CD4-positive, CD25-positive, alpha-beta regulatory T cell (primary cell): ENCODE measurements at regions not wholly inside any gene's neighbourhood (a gene's known extent, or its start where the extent isn't known, plus 50 kb on each side); places are given as distances from the start of the nearest gene placed in this dataset.

Experiments
- ATAC-seq, 2 donors: fragments of 150-1000 bp; cut with Tn5 transposase; one replicate each; pipeline ENCODE4 v1.10.0; 2021; ENCODE audit warnings: low read depth in 2 of 2, moderate number of reproducible peaks in 2 of 2, moderate library complexity in 1 of 2
- DNase-seq, 3 donors: peaks; one replicate each; pipeline versions ENCODE4 v3.0.0 to v3.0.0-alpha.2; 2012 to 2022; ENCODE audit warnings: mixed read lengths in 1 of 3
- H3K27ac ChIP-seq: one replicate; pipeline ENCODE4 v1.7.0; 2013; ENCODE audit warnings: mild to moderate bottlenecking, low read length; ENCODE audit not compliant: insufficient read depth, poor library complexity, severe bottlenecking
- H3K27me3 ChIP-seq: one replicate; pipeline ENCODE4 v1.7.0; 2013; ENCODE audit warnings: low read length; ENCODE audit not compliant: control insufficient read depth, insufficient read depth
- H3K36me3 ChIP-seq: one replicate; pipeline ENCODE4 v1.7.0; 2013; ENCODE audit warnings: mild to moderate bottlenecking, low read length, moderate library complexity; ENCODE audit not compliant: control insufficient read depth, insufficient read depth
- H3K4me1 ChIP-seq: 2 replicates; pipeline ENCODE4 v1.7.0; 2013; ENCODE audit warnings: mild to moderate bottlenecking, low read length; ENCODE audit not compliant: insufficient read depth, control insufficient read depth, poor library complexity, severe bottlenecking
- H3K4me3 ChIP-seq: one replicate; pipeline ENCODE4 v1.7.0; 2013; ENCODE audit warnings: low read depth, mild to moderate bottlenecking, low read length, moderate library complexity
- H3K9me3 ChIP-seq, 2 experiments: 1 replicate in 1 of 2; 2 replicates in 1 of 2; pipeline ENCODE4 v1.7.0; 2013; ENCODE audit warnings: low read length in 2 of 2, mild to moderate bottlenecking in 1 of 2, moderate library complexity in 1 of 2; ENCODE audit not compliant: control insufficient read depth in 2 of 2
- H3K27ac Mint-ChIP-seq, 3 donors: one replicate each; pipeline ENCODE4 v1.8.0; 2020 to 2022; ENCODE audit warnings: mild to moderate bottlenecking in 3 of 3, mixed read lengths in 3 of 3, moderate library complexity in 2 of 3
- H3K27me3 Mint-ChIP-seq: one replicate; pipeline ENCODE4 v1.8.0; 2022; ENCODE audit warnings: mild to moderate bottlenecking, mixed read lengths
- H3K36me3 Mint-ChIP-seq: one replicate; pipeline ENCODE4 v1.8.0; 2020; ENCODE audit warnings: mixed read lengths
- H3K4me1 Mint-ChIP-seq, 4 donors: one replicate each; pipeline ENCODE4 v1.8.0; 2020 to 2022; ENCODE audit warnings: mixed read lengths in 4 of 4, mild to moderate bottlenecking in 1 of 4
- H3K4me3 Mint-ChIP-seq, 4 donors: one replicate each; pipeline ENCODE4 v1.8.0; 2020 to 2022; ENCODE audit warnings: mild to moderate bottlenecking in 4 of 4, mixed read lengths in 4 of 4, moderate library complexity in 3 of 4
- H3K9me3 Mint-ChIP-seq, 7 donors: one replicate each; pipeline ENCODE4 v1.8.0; 2020 to 2022; ENCODE audit warnings: mixed read lengths in 7 of 7, mild to moderate bottlenecking in 3 of 7, moderate library complexity in 2 of 7

GRCh38 chr19:5231857-5232678 is 108.5 kb downstream of the PTPRS start:
- H3K9me3 Mint-ChIP-seq = no peaks in the 10 kb centered on the region
- peaks cover 0 to 11% (median under 1%) of the 10 kb centered on the region in 4 donors for H3K4me1 Mint-ChIP-seq
- H3K36me3 ChIP-seq = no peaks in the 10 kb centered on the region
- peaks cover 11% of the 10 kb centered on the region for H3K27me3 Mint-ChIP-seq
- ATAC-seq = no peak
- no peak overlapping the region for H3K27ac ChIP-seq
- H3K4me3 Mint-ChIP-seq = no peak overlapping the region
- no peak overlapping the region for H3K4me3 ChIP-seq
- no peak overlapping the region for H3K27ac Mint-ChIP-seq
- H3K4me1 ChIP-seq = no peaks in the 10 kb centered on the region
- peak in 1 of 3 donors; percentile 1 for DNase-seq
- H3K9me3 ChIP-seq = no peaks in the 10 kb centered on the region
- H3K36me3 Mint-ChIP-seq = no peaks in the 10 kb centered on the region
- no peaks in the 10 kb centered on the region for H3K27me3 ChIP-seq

DNA sequence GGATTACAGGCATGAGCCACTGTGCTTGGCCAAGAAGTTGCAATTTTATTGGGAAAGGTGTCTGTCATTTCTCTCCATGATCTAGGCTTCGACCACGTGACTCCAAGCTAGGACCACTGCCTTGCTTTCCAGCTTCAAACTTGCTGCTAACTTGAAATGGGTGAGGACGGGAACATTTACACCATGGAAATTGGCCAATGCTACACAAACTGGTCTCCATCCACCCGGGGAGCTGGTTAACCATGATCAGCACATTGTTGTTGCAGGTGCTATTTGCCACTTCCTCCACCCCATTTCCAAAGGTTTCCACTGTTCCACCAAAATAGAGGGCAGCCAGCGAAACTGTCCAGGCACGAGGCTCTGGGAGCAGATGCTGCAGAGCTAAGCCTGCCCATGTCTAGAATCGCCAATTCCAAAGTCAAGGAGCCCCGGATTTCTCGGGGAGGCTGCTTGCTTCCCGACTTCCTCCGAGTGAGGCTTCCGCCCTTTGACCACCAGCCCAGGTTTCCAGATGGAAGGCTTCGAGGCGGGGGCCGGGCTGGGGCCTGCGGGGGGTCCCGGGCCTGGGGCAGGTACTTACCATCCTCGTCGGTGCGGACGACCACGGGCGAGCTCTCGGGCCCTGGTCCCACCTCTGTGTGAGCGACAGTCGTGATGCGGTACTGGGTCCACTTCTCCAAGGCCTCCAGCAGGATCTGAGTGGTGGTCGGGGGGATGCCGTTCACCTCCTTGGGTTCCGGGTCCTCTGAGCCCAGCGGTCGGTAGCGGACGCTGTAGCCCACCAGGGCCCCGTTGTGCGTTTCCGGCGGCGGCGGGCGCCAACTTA is 109.7 kb downstream of the PTPRS start:
- ATAC-seq (no peak), DNase-seq (no peak)
- H3K27ac Mint-ChIP-seq = no peak overlapping the region
- Histone ChIP-seq H3K4me3 (no peak overlapping the region), H3K27ac (no peak overlapping the region), H3K4me1 (no peaks in the 10 kb centered on the region), H3K36me3 (no peaks in the 10 kb centered on the region), H3K9me3 (no peaks in the 10 kb centered on the region), H3K27me3 (no peaks in the 10 kb centered on the region)
- no peaks in the 10 kb centered on the region for H3K36me3 Mint-ChIP-seq
- peaks cover 0 to 11% (median under 1%) of the 10 kb centered on the region in 4 donors for H3K4me1 Mint-ChIP-seq
- no peaks in the 10 kb centered on the region for H3K9me3 Mint-ChIP-seq
- peak overlapping the region in 1 of 4 donors; percentile 10 for H3K4me3 Mint-ChIP-seq
- H3K27me3 Mint-ChIP-seq = peaks cover 11% of the 10 kb centered on the region

DNA sequence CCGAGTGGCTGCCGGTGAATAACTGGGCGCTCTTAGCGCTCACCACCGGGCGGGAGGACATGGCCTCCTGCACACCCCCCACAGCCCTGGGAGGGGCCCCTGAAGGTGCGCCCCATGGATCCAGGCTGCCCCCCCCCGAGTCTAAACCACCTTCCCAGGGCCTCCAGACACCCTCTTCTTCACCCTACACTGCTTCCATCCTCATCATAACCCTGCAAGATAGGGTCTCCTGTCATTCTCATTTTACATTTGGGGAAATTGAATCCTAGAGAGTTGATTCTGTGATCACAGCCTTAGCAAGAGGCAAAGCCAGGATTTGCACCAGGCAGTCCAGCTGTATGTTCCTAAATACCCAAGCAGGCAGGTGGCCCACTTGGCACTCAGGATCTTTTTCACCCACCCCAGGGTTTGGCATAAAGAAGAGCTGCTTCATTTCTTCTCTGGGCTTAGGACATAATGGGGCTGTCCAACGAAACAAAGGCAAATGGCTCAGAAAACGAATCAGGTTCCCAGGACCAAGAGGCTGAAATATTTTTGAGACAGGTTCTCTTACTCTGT is 110.8 kb downstream of the PTPRS start:
- Histone ChIP-seq H3K4me3 (no peak overlapping the region), H3K27me3 (no peaks in the 10 kb centered on the region), H3K4me1 (no peaks in the 10 kb centered on the region), H3K36me3 (no peaks in the 10 kb centered on the region), H3K27ac (no peak overlapping the region), H3K9me3 (no peaks in the 10 kb centered on the region)
- no peak for DNase-seq
- H3K9me3 Mint-ChIP-seq = no peaks in the 10 kb centered on the region
- peaks cover 11% of the 10 kb centered on the region for H3K27me3 Mint-ChIP-seq
- peak overlapping the region in 1 of 4 donors; percentile 4 for H3K4me3 Mint-ChIP-seq
- H3K4me1 Mint-ChIP-seq = peaks cover 0 to 11% (median under 1%) of the 10 kb centered on the region in 4 donors
- no peak overlapping the region for H3K27ac Mint-ChIP-seq
- ATAC-seq = no peak
- no peaks in the 10 kb centered on the region for H3K36me3 Mint-ChIP-seq

DNA sequence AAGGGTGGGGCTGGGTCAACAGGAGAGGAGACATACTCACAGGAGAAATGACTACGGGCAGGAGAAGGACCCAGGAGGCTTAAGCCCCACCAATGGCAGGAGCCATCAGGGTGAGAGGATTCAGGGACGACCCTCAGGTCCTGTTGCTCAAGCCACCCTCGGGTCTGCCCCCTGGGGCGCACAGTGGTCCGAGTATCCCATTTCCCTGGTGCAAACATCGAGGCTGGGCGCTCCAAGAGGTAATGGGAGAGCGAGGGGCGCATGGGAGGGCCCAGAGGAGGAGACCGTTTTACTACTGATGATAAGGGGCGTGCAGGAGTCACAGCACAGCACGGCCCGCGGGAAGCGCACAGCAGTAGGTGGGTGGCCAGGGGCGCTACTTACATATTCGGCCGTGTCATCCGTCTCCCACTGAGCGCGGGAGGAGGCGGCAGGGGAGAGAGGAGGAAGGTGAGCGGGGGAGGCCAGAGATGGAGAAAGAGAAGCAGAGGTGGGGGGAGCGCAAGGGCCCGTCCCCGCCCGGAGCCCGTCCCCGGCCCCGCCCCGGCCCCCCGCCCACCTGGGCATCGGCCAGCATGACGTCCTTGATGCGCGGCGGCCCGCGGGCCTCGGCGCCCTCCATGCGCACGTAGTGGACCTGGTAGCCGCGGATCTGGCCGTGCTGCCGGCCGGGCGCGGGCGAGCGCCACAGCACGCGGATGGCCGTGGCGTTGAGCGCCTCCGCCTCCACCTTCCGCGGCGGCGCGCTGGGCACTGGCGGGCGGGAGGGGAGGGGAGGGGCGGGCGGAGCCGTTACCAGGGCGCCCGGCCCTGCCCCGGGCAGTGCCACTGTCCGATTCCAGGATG is 111.5 kb downstream of the PTPRS start:
- no peak for DNase-seq
- H3K4me1 Mint-ChIP-seq = peaks cover 0 to 11% (median under 1%) of the 10 kb centered on the region in 4 donors

DNA sequence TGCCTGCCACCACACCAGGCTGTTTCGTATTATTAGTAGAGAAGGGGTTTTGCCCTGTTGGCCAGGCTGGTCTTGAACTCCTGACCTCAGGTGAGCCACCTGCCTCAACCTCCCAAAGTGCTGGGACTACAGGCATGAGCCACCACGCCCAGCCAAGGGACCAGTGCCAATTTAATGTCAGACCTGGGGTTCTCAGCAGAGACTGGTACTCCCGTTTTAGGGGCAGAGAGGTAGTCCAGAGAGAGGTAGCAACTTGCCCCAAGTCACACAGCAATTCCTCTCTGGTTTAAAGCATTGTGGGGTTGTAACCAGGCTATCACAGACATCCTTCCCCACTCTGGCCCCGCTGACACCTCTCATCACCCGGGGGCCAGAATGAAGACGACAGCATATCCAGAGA is 112.1 kb downstream of the PTPRS start:
- Mint-ChIP-seq H3K27ac (no peak overlapping the region), H3K4me1 (peaks cover 0 to 11% (median under 1%) of the 10 kb centered on the region in 4 donors), H3K9me3 (no peaks in the 10 kb centered on the region), H3K36me3 (no peaks in the 10 kb centered on the region), H3K27me3 (peaks cover 11% of the 10 kb centered on the region), H3K4me3 (peak overlapping the region in 1 of 4 donors; percentile 15)
- Histone ChIP-seq H3K4me3 (no peak overlapping the region), H3K9me3 (no peaks in the 10 kb centered on the region), H3K27ac (no peak overlapping the region), H3K36me3 (no peaks in the 10 kb centered on the region), H3K4me1 (no peaks in the 10 kb centered on the region), H3K27me3 (no peaks in the 10 kb centered on the region)
- DNase-seq (no peak), ATAC-seq (no peak)

More for the DNA sequence above, 111.5 kb downstream of the PTPRS start:
- Mint-ChIP-seq H3K36me3 (no peaks in the 10 kb centered on the region), H3K27ac (no peak overlapping the region), H3K4me3 (peak overlapping the region in 1 of 4 donors; percentile 31), H3K9me3 (no peaks in the 10 kb centered on the region), H3K27me3 (peaks cover 11% of the 10 kb centered on the region)
- ATAC-seq = no peak
- H3K4me3 ChIP-seq = no peak overlapping the region
- no peaks in the 10 kb centered on the region for H3K27me3 ChIP-seq
- H3K27ac ChIP-seq = no peak overlapping the region
- no peaks in the 10 kb centered on the region for H3K9me3 ChIP-seq
- no peaks in the 10 kb centered on the region for H3K36me3 ChIP-seq
- H3K4me1 ChIP-seq = no peaks in the 10 kb centered on the region

DNA sequence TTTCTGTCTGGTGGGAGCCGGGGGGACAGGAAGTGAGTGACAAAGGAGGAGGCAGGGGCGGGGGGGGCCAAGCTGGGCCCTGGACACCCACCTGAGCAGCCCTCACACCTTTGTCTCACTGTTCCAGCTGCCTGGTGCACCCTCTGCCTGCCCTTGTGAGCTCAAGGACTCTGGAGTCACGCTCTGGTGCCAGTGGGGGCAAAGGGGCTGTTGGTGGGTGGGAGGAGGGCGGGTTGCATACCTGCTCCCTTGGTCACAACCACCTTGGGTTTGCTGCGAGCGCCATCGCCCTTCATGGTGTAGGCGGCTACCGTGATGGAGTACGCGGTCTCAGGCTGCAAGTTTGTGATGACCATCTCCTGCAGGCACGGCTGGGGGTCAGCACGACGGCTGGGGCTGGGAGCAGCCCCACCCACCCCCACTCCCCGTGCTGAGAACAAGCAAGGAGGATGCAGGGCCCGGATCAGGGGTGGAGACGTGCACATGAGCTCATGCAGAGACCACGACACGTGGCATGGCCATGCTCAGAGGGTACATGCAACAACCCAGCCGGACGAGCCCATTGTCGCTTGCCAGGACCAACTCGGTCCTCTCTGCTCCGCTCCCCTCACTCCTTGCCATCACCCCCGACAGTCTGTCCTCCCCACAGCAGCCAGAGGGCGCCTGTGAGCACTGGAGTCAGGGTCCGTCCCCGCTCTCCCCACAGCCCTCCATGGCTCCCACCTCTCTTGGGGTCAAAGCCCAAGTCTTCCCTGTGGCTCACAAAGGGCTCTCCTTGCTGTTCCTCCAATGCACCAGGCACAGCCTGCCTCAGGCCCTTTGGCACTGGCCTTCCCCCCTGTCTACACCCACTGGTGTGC is 114.9 kb downstream of the PTPRS start:
- H3K4me3 Mint-ChIP-seq = no peak overlapping the region
- ATAC-seq = no peak
- no peaks in the 10 kb centered on the region for H3K9me3 Mint-ChIP-seq

More for the DNA sequence above, 114.9 kb downstream of the PTPRS start:
- Histone ChIP-seq H3K4me1 (no peaks in the 10 kb centered on the region), H3K4me3 (no peak overlapping the region), H3K36me3 (no peaks in the 10 kb centered on the region), H3K27ac (no peak overlapping the region), H3K27me3 (no peaks in the 10 kb centered on the region), H3K9me3 (no peaks in the 10 kb centered on the region)
- H3K4me1 Mint-ChIP-seq = peaks cover 0 to 11% (median under 1%) of the 10 kb centered on the region in 4 donors
- H3K36me3 Mint-ChIP-seq = no peaks in the 10 kb centered on the region
- no peak overlapping the region for H3K27ac Mint-ChIP-seq
- peaks cover 11% of the 10 kb centered on the region for H3K27me3 Mint-ChIP-seq
- no peak for DNase-seq
